WTC11 (cell line): ENCODE measurements at regions not wholly inside any gene's neighbourhood (a gene's known extent, or its start where the extent isn't known, plus 50 kb on each side); places are given as distances from the start of the nearest gene placed in this dataset.

Source experiments
- ATAC-seq: fragments of 200-7000 bp; cut with Tn5 transposase; 2 replicates; pipeline ENCODE4 v1.10.0; 2021; ENCODE audit warnings: mild to moderate bottlenecking, moderate library complexity
- CTCF ChIA-PET: fragments of 300-600 bp; sonication (Branson Sonifier 250); formaldehyde crosslinking; loops from one replicate; lab custom pipeline; 2021; ENCODE audit warnings: antibody characterized with exemption; lab: Charles Lee
- POLR2A ChIA-PET: fragments of 350-600 bp; sonication (Branson Sonifier 250); formaldehyde crosslinking; loops from one replicate; lab custom pipeline; 2021; ENCODE audit warnings: antibody characterized with exemption; lab: Charles Lee
- DNase-seq: peaks from one replicate; pipeline ENCODE4 v3.0.0; 2021; ENCODE audit warnings: low spot score
- H3K27ac Mint-ChIP-seq: 2 replicates; pipeline ENCODE4 v1.8.0; 2021; ENCODE audit warnings: mixed read lengths
- H3K27me3 Mint-ChIP-seq: 2 replicates; pipeline ENCODE4 v1.8.0; 2021; ENCODE audit warnings: low read depth, mild to moderate bottlenecking, moderate library complexity, mixed read lengths
- H3K36me3 Mint-ChIP-seq: 2 replicates; pipeline ENCODE4 v1.8.0; 2021; ENCODE audit warnings: mixed read lengths
- H3K4me1 Mint-ChIP-seq: 2 replicates; pipeline ENCODE4 v1.8.0; 2022; ENCODE audit warnings: mixed read lengths
- H3K4me3 Mint-ChIP-seq: 2 replicates; pipeline ENCODE4 v1.8.0; 2021; ENCODE audit warnings: mild to moderate bottlenecking, moderate library complexity, mixed read lengths
- H3K9me3 Mint-ChIP-seq: 2 replicates; pipeline ENCODE4 v1.8.0; 2021; ENCODE audit warnings: mixed read lengths
- ATF1 ChIP-seq: sonication (generic); formaldehyde crosslinking; IDR thresholded peaks from 2 replicates; pipeline ENCODE4 v1.8.1; 2023; ENCODE audit warnings: mild to moderate bottlenecking, moderate library complexity, missing genetic modification reagents
- CREB1 ChIP-seq: sonication (generic); formaldehyde crosslinking; IDR thresholded peaks from 2 replicates; pipeline ENCODE4 v1.8.0; 2023; ENCODE audit warnings: mild to moderate bottlenecking, missing genetic modification reagents
- CREM ChIP-seq: sonication (generic); formaldehyde crosslinking; IDR thresholded peaks from 2 replicates; pipeline ENCODE4 v1.8.1; 2022; ENCODE audit warnings: mild to moderate bottlenecking, missing genetic modification reagents, moderate library complexity
- E2F5 ChIP-seq: sonication (generic); formaldehyde crosslinking; IDR thresholded peaks from 2 replicates; pipeline ENCODE4 v1.8.1; 2022; ENCODE audit warnings: mild to moderate bottlenecking, moderate library complexity, missing genetic modification reagents
- FOXP4 ChIP-seq: sonication (generic); formaldehyde crosslinking; IDR thresholded peaks from 2 replicates; pipeline ENCODE4 v1.8.0; 2022; ENCODE audit warnings: mild to moderate bottlenecking, missing genetic modification reagents
- IRF1 ChIP-seq: sonication (generic); formaldehyde crosslinking; IDR thresholded peaks from 2 replicates; pipeline ENCODE4 v1.8.0; 2023; ENCODE audit warnings: missing genetic modification reagents
- JAZF1 ChIP-seq: fragments of 250-450 bp; sonication (Bioruptor Pico); IDR thresholded peaks from 2 replicates; pipeline ENCODE4 v1.9.0; 2021; ENCODE audit warnings: moderate library complexity, mild to moderate bottlenecking, inconsistent platforms
- NFE2L1 ChIP-seq: sonication (generic); formaldehyde crosslinking; IDR thresholded peaks from 2 replicates; pipeline ENCODE4 v1.8.1; 2023; ENCODE audit warnings: missing genetic modification reagents
- PRDM15 ChIP-seq: sonication (generic); formaldehyde crosslinking; IDR thresholded peaks from 2 replicates; pipeline ENCODE4 v1.8.0; 2022; ENCODE audit warnings: missing genetic modification reagents
- SP1 ChIP-seq: sonication (generic); formaldehyde crosslinking; conservative IDR thresholded peaks from 2 replicates; pipeline ENCODE4 v1.8.1; 2022; ENCODE audit warnings: missing genetic modification reagents
- TEAD1 ChIP-seq: sonication (generic); formaldehyde crosslinking; IDR thresholded peaks from 2 replicates; pipeline ENCODE4 v1.8.0; 2022; ENCODE audit warnings: mild to moderate bottlenecking, missing genetic modification reagents
- ZNF263 ChIP-seq: sonication (generic); formaldehyde crosslinking; IDR thresholded peaks from 2 replicates; pipeline ENCODE4 v1.8.1; 2022; ENCODE audit warnings: low read depth, mild to moderate bottlenecking, moderate library complexity, missing genetic modification reagents
- ZNF281 ChIP-seq: sonication (generic); formaldehyde crosslinking; IDR thresholded peaks from 2 replicates; pipeline ENCODE4 v1.8.0; 2023; ENCODE audit warnings: mild to moderate bottlenecking, missing genetic modification reagents
- ZNF317 ChIP-seq: sonication (generic); formaldehyde crosslinking; IDR thresholded peaks from 2 replicates; pipeline ENCODE4 v1.8.1; 2023; ENCODE audit warnings: low read depth, mild to moderate bottlenecking, moderate library complexity, missing genetic modification reagents, borderline replicate concordance

- H3K36me3 Mint-ChIP-seq = no peaks in the 10 kb centered on the region
- no peak for TF ChIP-seq ATF1
- TF ChIP-seq SP1 (CRISPR knock-in tag) = no peak
- TF ChIP-seq CREB1 (CRISPR knock-in tag) = no peak
- TF ChIP-seq JAZF1 (CRISPR knock-in tag) = no peak
- no peak for TF ChIP-seq IRF1 (CRISPR knock-in tag)
- no peak for TF ChIP-seq ZNF263
- no peak for TF ChIP-seq CREM (CRISPR knock-in tag)
- ChIA-PET POLR2A (no interaction called here), CTCF (no interaction called here)
- no peak for ATAC-seq
- H3K27ac Mint-ChIP-seq = no peak overlapping the region; the same call in 1 of the 2 replicates
- no peaks in the 10 kb centered on the region for H3K27me3 Mint-ChIP-seq
- DNase-seq = no peak
- no peak overlapping the region for H3K4me3 Mint-ChIP-seq
- peaks cover 17% of the 10 kb centered on the region for H3K4me1 Mint-ChIP-seq
- H3K9me3 Mint-ChIP-seq = peaks cover 5% of the 10 kb centered on the region
These were observed 359.3 kb downstream of the EFNB2 start for GRCh38 chr13:106176117-106176516.

GRCh38 chr13:106173891-106174610 lies 361.4 kb downstream of the EFNB2 start:
- TF ChIP-seq PRDM15 (no peak), E2F5 (CRISPR knock-in tag) (no peak), ZNF317 (no peak), NFE2L1 (CRISPR knock-in tag) (no peak), ZNF281 (CRISPR knock-in tag) (no peak), FOXP4 (no peak), TEAD1 (CRISPR knock-in tag) (no peak)
- no peak overlapping the region for H3K27ac Mint-ChIP-seq
- ChIA-PET POLR2A (no interaction called here), CTCF (no interaction called here)
- no peaks in the 10 kb centered on the region for H3K27me3 Mint-ChIP-seq
- H3K9me3 Mint-ChIP-seq = no peaks in the 10 kb centered on the region
- H3K4me1 Mint-ChIP-seq = peaks cover 17% of the 10 kb centered on the region
- DNase-seq = no peak
- H3K36me3 Mint-ChIP-seq = no peaks in the 10 kb centered on the region
- no peak overlapping the region for H3K4me3 Mint-ChIP-seq
- ATAC-seq = no peak
